OCI-LY1 (cell line): ENCODE measurements at regions not wholly inside any gene's neighbourhood (a gene's known extent, or its start where the extent isn't known, plus 50 kb on each side); places are given as distances from the start of the nearest gene placed in this dataset.
A peak's percentile ranks its signal among the peaks of the same experiment; 100 is the strongest.

Source experiments
- H2AFZ ChIP-seq: fragments of 200-600 bp; sonication (generic), shearing (Covaris generic); 2 replicates; pipeline ENCODE4 v1.6.0; 2014; ENCODE audit warnings: antibody characterized with exemption, mild to moderate bottlenecking, low read length
- H3F3A ChIP-seq: fragments of 200-600 bp; sonication (generic), shearing (Covaris generic); 2 replicates; pipeline ENCODE4 v1.6.0; 2014; ENCODE audit warnings: mild to moderate bottlenecking, antibody characterized with exemption, low read length, moderate library complexity; ENCODE audit not compliant: insufficient read depth
- H3K27ac ChIP-seq: fragments of 200-600 bp; sonication (generic); 2 replicates; pipeline ENCODE4 v1.5.1; 2014; ENCODE audit warnings: low read length, mixed run types, mild to moderate bottlenecking, low read depth; ENCODE audit not compliant: poor library complexity, severe bottlenecking
- H3K27me3 ChIP-seq: fragments of 200-600 bp; sonication (generic); 2 replicates; pipeline ENCODE4 v1.6.0; 2014; ENCODE audit warnings: antibody characterized with exemption, mild to moderate bottlenecking, low read length, moderate library complexity; ENCODE audit not compliant: insufficient read depth
- H3K36me3 ChIP-seq: fragments of 200-600 bp; sonication (generic); 2 replicates; pipeline ENCODE4 v1.6.1; 2014; ENCODE audit warnings: mild to moderate bottlenecking, antibody characterized with exemption, low read length, moderate library complexity, mixed read lengths; ENCODE audit not compliant: insufficient read depth
- H3K4me1 ChIP-seq: fragments of 200-600 bp; sonication (generic); 2 replicates; pipeline ENCODE4 v1.5.1; 2014; ENCODE audit warnings: mild to moderate bottlenecking, low read length, moderate library complexity; ENCODE audit not compliant: insufficient read depth, severe bottlenecking
- H3K4me2 ChIP-seq: fragments of 200-600 bp; sonication (generic), shearing (Covaris generic); 2 replicates; pipeline ENCODE4 v1.6.1; 2014; ENCODE audit warnings: low read length
- H3K4me3 ChIP-seq: fragments of 200-600 bp; sonication (generic); 2 replicates; pipeline ENCODE4 v1.5.1; 2014; ENCODE audit warnings: low read length, low read depth, mild to moderate bottlenecking, mixed read lengths; ENCODE audit not compliant: poor library complexity, severe bottlenecking
- H3K79me2 ChIP-seq: fragments of 200-600 bp; shearing (Covaris generic); 2 replicates; pipeline ENCODE4 v1.6.1; 2016; ENCODE audit warnings: mixed run types, low read length, mixed read lengths; ENCODE audit not compliant: insufficient read depth
- H3K9ac ChIP-seq: fragments of 200-600 bp; sonication (generic), shearing (Covaris generic); 2 replicates; pipeline ENCODE4 v1.6.1; 2014; ENCODE audit warnings: mild to moderate bottlenecking, low read length, mixed read lengths
- H3K9me2 ChIP-seq: fragments of 200-600 bp; sonication (generic), shearing (Covaris generic); 2 replicates; pipeline ENCODE4 v1.6.1; 2014; ENCODE audit warnings: low read depth, mild to moderate bottlenecking, low read length, mixed read lengths
- H3K9me3 ChIP-seq: fragments of 200-600 bp; shearing (Covaris generic); 2 replicates; pipeline ENCODE4 v1.6.1; 2014; ENCODE audit warnings: low read length, mixed read lengths
- H4K20me1 ChIP-seq: fragments of 200-600 bp; sonication (generic), shearing (Covaris generic); 2 replicates; pipeline ENCODE4 v1.6.0; 2016; ENCODE audit warnings: mild to moderate bottlenecking, low read length; ENCODE audit not compliant: insufficient read depth
- CTCF ChIP-seq: fragments of 200-600 bp; sonication (generic), shearing (Covaris generic); IDR thresholded peaks from 2 replicates; pipeline ENCODE4 v1.5.1; 2017; ENCODE audit warnings: mild to moderate bottlenecking, antibody characterized with exemption, low read length, moderate library complexity, mixed read lengths
- EZH2 ChIP-seq: fragments of 200-600 bp; sonication (generic), shearing (Covaris generic); IDR thresholded peaks from 2 replicates; pipeline ENCODE4 v1.8.0; 2017; ENCODE audit warnings: borderline replicate concordance, mixed run types, mild to moderate bottlenecking, antibody characterized with exemption, low read length, moderate library complexity, mixed read lengths

- Histone ChIP-seq H3K79me2 (no peaks in the 10 kb centered on the region), H3F3A (no peaks in the 10 kb centered on the region), H4K20me1 (no peaks in the 10 kb centered on the region), H2AFZ (no peak overlapping the region), H3K9ac (no peak overlapping the region), H3K4me3 (no peak overlapping the region), H3K27me3 (no peaks in the 10 kb centered on the region), H3K4me1 (no peaks in the 10 kb centered on the region), H3K9me2 (no peaks in the 10 kb centered on the region), H3K9me3 (no peaks in the 10 kb centered on the region), H3K36me3 (no peaks in the 10 kb centered on the region), H3K4me2 (no peak overlapping the region), H3K27ac (no peak overlapping the region)
- TF ChIP-seq CTCF (peak; percentile 62), EZH2 (no peak)
Measured at GRCh38 chr17:77266891-77267341, 126.1 kb downstream of the SEC14L1 start.

GRCh38 chr17:77269696-77270681 is 129.2 kb downstream of the SEC14L1 start:
- Histone ChIP-seq H3K4me1 (no peaks in the 10 kb centered on the region), H3K9me2 (no peaks in the 10 kb centered on the region), H3K27me3 (no peaks in the 10 kb centered on the region), H3K27ac (no peak overlapping the region), H3K9me3 (no peaks in the 10 kb centered on the region), H4K20me1 (no peaks in the 10 kb centered on the region), H3F3A (no peaks in the 10 kb centered on the region), H3K4me2 (no peak overlapping the region), H3K36me3 (no peaks in the 10 kb centered on the region), H3K4me3 (no peak overlapping the region), H3K9ac (no peak overlapping the region), H2AFZ (no peak overlapping the region), H3K79me2 (no peaks in the 10 kb centered on the region)
- TF ChIP-seq EZH2: no peak
- no peak for TF ChIP-seq CTCF

GRCh38 chr17:77271411-77271810 is 130.6 kb downstream of the SEC14L1 start:
- Histone ChIP-seq H3K79me2 (no peaks in the 10 kb centered on the region), H4K20me1 (no peaks in the 10 kb centered on the region), H3K4me2 (no peak overlapping the region), H3K4me1 (no peaks in the 10 kb centered on the region), H3K9me2 (no peaks in the 10 kb centered on the region), H2AFZ (no peak overlapping the region), H3K9ac (no peak overlapping the region), H3K4me3 (no peak overlapping the region), H3K36me3 (no peaks in the 10 kb centered on the region), H3K27ac (no peak overlapping the region), H3F3A (no peaks in the 10 kb centered on the region), H3K9me3 (no peaks in the 10 kb centered on the region), H3K27me3 (peaks cover 5% of the 10 kb centered on the region; the same call in 1 of the 2 replicates)
- TF ChIP-seq EZH2 (no peak), CTCF (no peak)
